GM19463 (cell line): ENCODE measurements at regions not wholly inside any gene's neighbourhood (a gene's known extent, or its start where the extent isn't known, plus 50 kb on each side); places are given as distances from the start of the nearest gene placed in this dataset.

Experiments
- ATAC-seq: cut with Tn5 transposase; IDR thresholded peaks from one replicate; pipeline ENCODE4 v1.9.1; 2021; ENCODE audit warnings: mild to moderate bottlenecking, moderate library complexity; ENCODE audit not compliant: unreplicated experiment

GRCh38 chr2:104280216-104280615 is 573.7 kb upstream of the POU3F3 start:
- ATAC-seq = no peak

- ATAC-seq = no peak
These were observed 567.1 kb upstream of the POU3F3 start for GRCh38 chr2:104286841-104287240.

- ATAC-seq = no peak
These were observed 564.0 kb upstream of the POU3F3 start for GRCh38 chr2:104289651-104290565.

GRCh38 chr2:104290566-104290891 is 563.4 kb upstream of the POU3F3 start:
- no peak for ATAC-seq

GRCh38 chr2:104312684-104313083 is 541.2 kb upstream of the POU3F3 start:
- ATAC-seq = no peak

GRCh38 chr2:104318001-104318665 is 535.8 kb upstream of the POU3F3 start:
- no peak for ATAC-seq

GRCh38 chr2:104321116-104321795 is 532.7 kb upstream of the POU3F3 start:
- ATAC-seq = no peak

- no peak for ATAC-seq
These were observed 532.0 kb upstream of the POU3F3 start for GRCh38 chr2:104321796-104322349.

GRCh38 chr2:104332731-104333130 is 521.2 kb upstream of the POU3F3 start:
- no peak for ATAC-seq

- no peak for ATAC-seq
These were observed 516.0 kb upstream of the POU3F3 start for GRCh38 chr2:104337869-104338268.

- no peak for ATAC-seq
These were observed 513.8 kb upstream of the POU3F3 start for GRCh38 chr2:104340162-104340561.

- no peak for ATAC-seq
These were observed 512.8 kb upstream of the POU3F3 start for GRCh38 chr2:104340879-104341828.

- no peak for ATAC-seq
These were observed 509.6 kb upstream of the POU3F3 start for GRCh38 chr2:104344306-104344705.

- ATAC-seq = no peak
These were observed 508.9 kb upstream of the POU3F3 start for GRCh38 chr2:104344985-104345384.

GRCh38 chr2:104358122-104358521 is 495.8 kb upstream of the POU3F3 start:
- ATAC-seq = no peak

GRCh38 chr2:104361414-104361813 is 492.5 kb upstream of the POU3F3 start:
- ATAC-seq = no peak

GRCh38 chr2:104368089-104368488 is 485.8 kb upstream of the POU3F3 start:
- ATAC-seq = no peak

- no peak for ATAC-seq
These were observed 482.7 kb upstream of the POU3F3 start for GRCh38 chr2:104371087-104371781.

- no peak for ATAC-seq
These were observed 478.7 kb upstream of the POU3F3 start for GRCh38 chr2:104375206-104375605.
